Tibial artery (tissue), 4 donors: ENCODE measurements at regions not wholly inside any gene's neighbourhood (a gene's known extent, or its start where the extent isn't known, plus 50 kb on each side); places are given as distances from the start of the nearest gene placed in this dataset.

Experiments
- DNase-seq, 2 donors: peaks; one replicate each; pipeline ENCODE4 v3.0.0-alpha.2; 2019
- H3K27ac ChIP-seq, 2 donors: fragments of 200-600 bp; sonication (generic) in 1 of 2; 1 replicate in 1 of 2; 2 replicates in 1 of 2; pipeline ENCODE4 v1.5.1; 2018 to 2019; ENCODE audit warnings: mild to moderate bottlenecking in 1 of 2
- H3K27me3 ChIP-seq, 2 donors: fragments of 200-600 bp; sonication (generic) in 1 of 2; one replicate each; pipeline versions ENCODE4 v1.5.1 to v1.6.0; 2016 to 2019
- H3K36me3 ChIP-seq, 3 donors: fragments of 200-600 bp; sonication (generic) in 2 of 3; one replicate each; pipeline ENCODE4 v1.5.1; 2016 to 2019; ENCODE audit warnings: mild to moderate bottlenecking in 2 of 3
- H3K4me1 ChIP-seq, 4 donors: fragments of 200-600 bp; sonication (generic) in 2 of 4; 1 replicate in 3 of 4; 2 replicates in 1 of 4; pipeline ENCODE4 v1.5.1; 2016 to 2019
- H3K4me3 ChIP-seq, 2 donors: fragments of 200-600 bp; sonication (generic) in 1 of 2; 1 replicate in 1 of 2; 2 replicates in 1 of 2; pipeline ENCODE4 v1.5.1; 2018 to 2019; ENCODE audit warnings: mild to moderate bottlenecking in 2 of 2
- H3K9me3 ChIP-seq, 3 donors: fragments of 200-600 bp; sonication (generic) in 1 of 3; one replicate each; pipeline ENCODE4 v1.5.1; 2016 to 2019
- CTCF ChIP-seq, 2 experiments: fragments of 200-600 bp in 1 of 2; fragments of 450-650 bp in 1 of 2; IDR thresholded peaks; one replicate each; pipeline ENCODE4 v1.5.1; 2017 to 2019; ENCODE audit warnings: antibody characterized with exemption in 2 of 2, mild to moderate bottlenecking in 1 of 2, moderate library complexity in 1 of 2
- intact Hi-C: fragments of 100-400 bp; cut with DNase I; formaldehyde crosslinking; loops from one replicate; pipeline ENCODE4 v1.15.0; 2023; ENCODE audit warnings: low total_unique reads

GRCh38 chr9:88716596-88717290 is 181.8 kb downstream of the NXNL2 start:
- Histone ChIP-seq H3K36me3 (no peaks in the 10 kb centered on the region), H3K4me3 (no peak overlapping the region), H3K4me1 (peaks cover 0 to 14% (median 8%) of the 10 kb centered on the region in 4 donors), H3K27me3 (no peaks in the 10 kb centered on the region), H3K9me3 (peaks cover 0 to 8% (median 4%) of the 10 kb centered on the region in 3 donors), H3K27ac (peak overlapping the region in 1 of 2 donors; percentile 6)
- intact Hi-C loops = no loop called here
- no peak for DNase-seq
- TF ChIP-seq CTCF (IDR thresholded peaks at IDR 0.05) = no peak

GRCh38 chr9:88721025-88721424 is 186.0 kb downstream of the NXNL2 start:
- TF ChIP-seq CTCF (IDR thresholded peaks at IDR 0.05) = no peak
- Histone ChIP-seq H3K36me3 (no peaks in the 10 kb centered on the region), H3K4me1 (peaks cover 0 to 14% (median 8%) of the 10 kb centered on the region in 4 donors), H3K4me3 (no peak overlapping the region), H3K27ac (no peak overlapping the region), H3K9me3 (no peaks in the 10 kb centered on the region), H3K27me3 (no peaks in the 10 kb centered on the region)
- intact Hi-C loops = no loop called here
- no peak for DNase-seq

GRCh38 chr9:88721495-88722279 is 186.7 kb downstream of the NXNL2 start:
- Histone ChIP-seq H3K9me3 (no peaks in the 10 kb centered on the region), H3K4me1 (peaks cover 0 to 9% (median 5%) of the 10 kb centered on the region in 4 donors), H3K27me3 (no peaks in the 10 kb centered on the region), H3K36me3 (no peaks in the 10 kb centered on the region), H3K4me3 (no peak overlapping the region), H3K27ac (no peak overlapping the region)
- TF ChIP-seq CTCF (IDR thresholded peaks at IDR 0.05) = no peak
- DNase-seq = no peak
- intact Hi-C loops = no loop called here

- peak; percentile 9 to 24 for TF ChIP-seq CTCF (IDR thresholded peaks at IDR 0.05)
- Histone ChIP-seq H3K9me3 (no peaks in the 10 kb centered on the region), H3K27me3 (no peaks in the 10 kb centered on the region), H3K27ac (no peak overlapping the region), H3K4me3 (no peak overlapping the region), H3K4me1 (no peaks in the 10 kb centered on the region), H3K36me3 (no peaks in the 10 kb centered on the region)
- intact Hi-C loops = no loop called here
- no peak for DNase-seq
Observed at GRCh38 chr9:88722753-88723152, 187.8 kb downstream of the NXNL2 start.

- no peaks in the 10 kb centered on the region for H3K36me3 ChIP-seq
- H3K4me3 ChIP-seq = no peak overlapping the region
- no peak for DNase-seq
- H3K27me3 ChIP-seq = no peaks in the 10 kb centered on the region
- no peak overlapping the region for H3K27ac ChIP-seq
- intact Hi-C loops = no loop called here
- no peaks in the 10 kb centered on the region for H3K9me3 ChIP-seq
- no peak for TF ChIP-seq CTCF (IDR thresholded peaks at IDR 0.05)
- no peaks in the 10 kb centered on the region for H3K4me1 ChIP-seq
Observed at GRCh38 chr9:88723751-88724150, 188.8 kb downstream of the NXNL2 start.
